AG04449 (cell line): ENCODE measurements at regions not wholly inside any gene's neighbourhood (a gene's known extent, or its start where the extent isn't known, plus 50 kb on each side); places are given as distances from the start of the nearest gene placed in this dataset.

Experiments
- CTCF ChIA-PET: fragments of 350-600 bp; formaldehyde crosslinking; extraction: SDS; loops from one replicate; lab custom pipeline; 2021; ENCODE audit warnings: antibody characterized with exemption; lab: Yijun Ruan, JAX
- POLR2A ChIA-PET: fragments of 400-600, 350-600 bp; formaldehyde crosslinking; extraction: SDS; loops from one replicate; lab custom pipeline; 2020; ENCODE audit warnings: antibody characterized with exemption, inconsistent platforms; lab: Yijun Ruan, JAX
- DNase-seq: peaks from one replicate; pipeline ENCODE4 v3.0.0-alpha.2; 2010; ENCODE audit warnings: low read depth, low spot score
- H3K4me3 ChIP-seq: 2 replicates; pipeline ENCODE4 v1.5.1; 2011; ENCODE audit warnings: low read depth, mild to moderate bottlenecking, control low read depth, low read length
- CTCF ChIP-seq: IDR thresholded peaks from one replicate; pipeline ENCODE4 v1.5.1; 2011; ENCODE audit warnings: mild to moderate bottlenecking, moderate library complexity, low read length, control low read depth, inconsistent platforms; ENCODE audit not compliant: insufficient read depth; ENCODE audit errors: missing control alignments

DNA sequence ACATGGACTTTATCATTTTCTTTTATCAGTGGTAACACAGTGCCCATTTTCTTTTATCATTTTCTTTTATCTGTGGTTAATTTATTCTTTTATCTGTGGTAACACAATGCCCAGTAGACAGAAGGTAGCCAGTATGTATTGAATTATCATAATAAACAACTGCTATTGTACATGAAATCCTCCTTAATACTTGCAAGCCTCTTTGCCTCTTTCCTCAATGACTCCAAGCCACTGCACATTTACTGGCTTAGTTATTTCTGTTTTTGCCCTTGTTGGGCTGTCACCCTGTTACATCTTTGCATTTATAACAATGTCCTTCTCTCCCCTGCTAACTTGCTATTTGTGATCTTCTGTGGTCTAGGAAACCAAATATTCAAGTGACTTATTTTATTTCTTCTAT lies 345.0 kb downstream of the ATP23 start:
- CTCF ChIA-PET: no interaction called here
- H3K4me3 ChIP-seq: no peak overlapping the region
- POLR2A ChIA-PET: no interaction called here
- TF ChIP-seq CTCF: no peak
- DNase-seq: no peak

DNA sequence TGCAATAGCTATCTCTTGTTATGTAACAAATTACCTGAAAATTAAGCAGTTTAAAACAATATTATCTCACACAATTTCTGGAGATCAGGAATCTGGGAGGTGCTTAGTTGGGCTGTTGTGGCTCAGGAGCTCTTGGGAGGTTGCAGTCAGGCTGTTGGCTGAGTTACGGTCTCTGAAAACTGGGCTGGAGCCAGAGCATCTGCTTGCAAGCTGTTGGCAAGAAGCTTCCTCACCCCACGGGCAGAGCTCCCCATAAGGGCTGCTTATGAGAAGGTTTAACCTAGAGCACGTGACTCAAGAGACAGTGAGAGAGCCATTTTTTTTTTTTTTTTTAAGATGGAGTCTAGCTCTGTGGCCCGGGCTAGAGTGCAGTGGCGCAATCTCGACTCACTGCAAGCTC lies 346.8 kb downstream of the ATP23 start:
- POLR2A ChIA-PET: no interaction called here
- no peak for TF ChIP-seq CTCF
- DNase-seq: peak; percentile 26
- no peak overlapping the region for H3K4me3 ChIP-seq
- CTCF ChIA-PET: no interaction called here

DNA sequence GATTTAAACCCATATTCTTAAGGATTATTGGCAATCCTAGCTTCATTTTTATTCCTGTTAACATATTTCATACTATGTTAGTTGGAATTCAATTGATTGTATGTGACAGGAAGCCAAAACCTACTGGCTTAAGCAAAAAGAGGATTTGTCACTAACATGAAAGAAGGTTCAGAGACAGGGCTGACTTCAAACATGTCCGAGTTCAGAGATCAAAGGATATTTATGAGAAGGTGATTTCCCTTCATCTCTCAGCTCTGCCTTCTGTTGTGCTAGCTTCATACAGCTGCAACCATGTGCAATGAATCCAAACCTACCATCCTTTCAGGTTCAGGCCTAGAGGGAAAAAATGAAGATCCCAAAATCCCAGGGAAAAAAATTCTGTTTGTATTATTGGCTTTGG lies 349.7 kb downstream of the ATP23 start:
- DNase-seq: no peak
- CTCF ChIA-PET: no interaction called here
- no peak overlapping the region for H3K4me3 ChIP-seq
- POLR2A ChIA-PET: no interaction called here
- TF ChIP-seq CTCF: no peak

GRCh38 chr12:58293308-58293982 lies 352.1 kb downstream of the ATP23 start:
- ChIA-PET POLR2A (no interaction called here), CTCF (no interaction called here)
- no peak for DNase-seq
- no peak for TF ChIP-seq CTCF
- no peak overlapping the region for H3K4me3 ChIP-seq

DNA sequence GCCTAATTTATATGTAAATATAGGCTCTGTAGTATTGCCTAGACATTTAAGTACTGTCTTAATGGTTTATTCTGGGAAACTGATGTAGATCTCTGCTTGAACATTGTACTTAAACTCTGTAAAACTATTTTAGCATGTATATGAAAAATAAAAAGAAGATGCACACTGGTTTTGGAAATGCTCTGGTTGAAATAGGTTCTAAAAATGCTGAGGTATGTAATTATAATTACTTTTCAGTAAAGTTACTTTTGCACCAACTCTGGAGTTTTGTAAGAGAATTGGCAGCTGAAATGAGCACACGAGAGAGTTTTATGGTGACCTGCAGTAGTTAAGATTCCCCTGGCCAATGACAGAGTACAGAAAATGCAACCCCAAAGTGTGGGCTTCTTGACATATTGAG lies 353.9 kb downstream of the ATP23 start:
- H3K4me3 ChIP-seq: no peak overlapping the region
- no peak for DNase-seq
- TF ChIP-seq CTCF: no peak
- CTCF ChIA-PET: no interaction called here
- POLR2A ChIA-PET: no interaction called here

DNA sequence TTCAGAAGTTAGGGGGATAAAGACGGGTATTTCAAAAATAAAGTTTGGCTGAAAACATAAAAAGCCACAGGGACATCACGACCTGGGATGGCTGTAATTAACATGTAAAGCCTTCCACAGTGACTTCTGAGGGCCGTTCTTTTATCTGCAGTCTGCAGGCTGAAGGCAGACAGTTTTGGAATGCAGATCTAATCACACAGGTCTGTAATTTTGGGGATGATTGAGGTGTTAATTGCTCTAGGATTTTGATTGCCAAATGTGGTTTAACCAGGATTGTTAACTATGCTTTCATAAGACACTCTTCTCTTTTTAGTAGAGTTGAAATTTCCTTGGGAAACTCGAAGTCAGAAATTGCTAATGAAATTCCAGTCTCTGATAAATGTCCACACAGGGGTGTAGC lies 355.5 kb downstream of the ATP23 start:
- CTCF ChIA-PET: no interaction called here
- no peak overlapping the region for H3K4me3 ChIP-seq
- DNase-seq: no peak
- no peak for TF ChIP-seq CTCF
- POLR2A ChIA-PET: no interaction called here
